ENCODE measurements at regions not wholly inside any gene's neighbourhood (a gene's known extent, or its start where the extent isn't known, plus 50 kb on each side); places are given as distances from the start of the nearest gene placed in this dataset.

GRCh38 chr3:8110966-8111798 lies 390.4 kb upstream of the LMCD1 start:
- CTCF ChIA-PET, result interaction anchor here (0.6 kb wide), 1 partner anchor 1021 kb away, joined by 3 read pairs; no protein-coding TSS in a partner anchor
- no TSS peak for BruUV-seq (replicated peaks)
- Histone ChIP-seq H3K4me1 (ENCODE audit: control insufficient read depth, insufficient read depth, low read length) (no peaks in the 10 kb centered on the region), H4K8ac (ENCODE audit: low read depth in 2 of 2, low read length in 2 of 2) (no peak overlapping the region), H4K20me1 (ENCODE audit: insufficient read depth, low read length) (no peaks in the 10 kb centered on the region), H3K18ac (ENCODE audit: low read depth, low read length) (no peak overlapping the region), H4K5ac (ENCODE audit: low read depth, low read length) (no peak overlapping the region), H3K4ac (ENCODE audit: low read depth, low read length) (no peak overlapping the region), H2BK15ac (ENCODE audit: low read depth, low read length) (no peak overlapping the region), H3K36me3 (ENCODE audit: control insufficient read depth, insufficient read depth, low read length) (no peaks in the 10 kb centered on the region), H3K27ac (ENCODE audit: insufficient read depth, low read length) (no peak overlapping the region), H3K14ac (replicated peaks; ENCODE audit: low read depth, low read length) (no peak overlapping the region), H3K4me3 (ENCODE audit: insufficient read depth, low read depth, low read length) (no peak overlapping the region), H3K79me1 (ENCODE audit: low read depth in 1 of 2, low read length in 2 of 2) (no peaks in the 10 kb centered on the region), H3K56ac (ENCODE audit: extremely low read depth, insufficient read depth, low read length) (no peak overlapping the region), H3K9me1 (ENCODE audit: insufficient read depth, low read length) (no peaks in the 10 kb centered on the region), H3K9ac (ENCODE audit: low read depth, low read length) (no peak overlapping the region), H2BK5ac (ENCODE audit: low read depth, low read length, poor library complexity, severe bottlenecking) (no peak overlapping the region), H4K91ac (ENCODE audit: insufficient read depth, low read depth, low read length) (no peak overlapping the region), H3K23ac (ENCODE audit: low read depth, low read length) (no peak overlapping the region), H2AK5ac (ENCODE audit: low read depth, low read length) (no peak overlapping the region), H3K9me3 (ENCODE audit: control insufficient read depth, insufficient read depth, low read length) (peaks cover 2% of the 10 kb centered on the region), H2BK20ac (ENCODE audit: low read depth, low read length) (no peak overlapping the region), H3K4me2 (ENCODE audit: low read depth, low read length) (no peak overlapping the region), H2BK120ac (ENCODE audit: low read depth, low read length) (no peak overlapping the region), H3K27me3 (ENCODE audit: control insufficient read depth, insufficient read depth, low read length) (no peaks in the 10 kb centered on the region), H2AFZ (replicated peaks; ENCODE audit: low read length, poor library complexity) (no peak overlapping the region), H2AK9ac (replicated peaks; ENCODE audit: low read depth, low read length, poor library complexity) (no peak overlapping the region)
- TF ChIP-seq RAD21 (IDR thresholded peaks at IDR 0.05; ENCODE audit: low read length) (peak; percentile 57), USF2 (IDR thresholded peaks at IDR 0.05; ENCODE audit: low read depth, low read length) (no peak), SMC3 (IDR thresholded peaks at IDR 0.05; ENCODE audit: low read depth, low read length) (peak; percentile 49), CTCF (conservative IDR thresholded peaks at IDR 0.05; ENCODE audit: low read depth, low read length) (peak; percentile 46)
- dilution Hi-C loops (cut with HindIII; ENCODE audit: low sequenced_read_pairs, unreplicated experiment) (no loop called here), intact Hi-C loops (cut with micrococcal nuclease) (no loop called here), in situ Hi-C loops (cut with MboI; ENCODE audit: low sequenced_read_pairs) (no loop called here)
- POLR2A ChIA-PET (ENCODE audit: unreplicated experiment), result no interaction called here
- DNase-seq (peak; percentile 31), ATAC-seq (ENCODE audit: low read depth) (peak; percentile 35; the same call in 1 of the 2 replicates)
- 0% methylated on average over 2 of the region's 14 CpGs; no CpG with 5 or more reads in 1 of the 2 experiments for WGBS, 2 experiments (ENCODE audit: extremely low coverage in 2 of 2, insufficient read length in 1 of 2)

All from IMR-90 (cell line).